ENCODE measurements at regions not wholly inside any gene's neighbourhood (a gene's known extent, or its start where the extent isn't known, plus 50 kb on each side); places are given as distances from the start of the nearest gene placed in this dataset.

DNA sequence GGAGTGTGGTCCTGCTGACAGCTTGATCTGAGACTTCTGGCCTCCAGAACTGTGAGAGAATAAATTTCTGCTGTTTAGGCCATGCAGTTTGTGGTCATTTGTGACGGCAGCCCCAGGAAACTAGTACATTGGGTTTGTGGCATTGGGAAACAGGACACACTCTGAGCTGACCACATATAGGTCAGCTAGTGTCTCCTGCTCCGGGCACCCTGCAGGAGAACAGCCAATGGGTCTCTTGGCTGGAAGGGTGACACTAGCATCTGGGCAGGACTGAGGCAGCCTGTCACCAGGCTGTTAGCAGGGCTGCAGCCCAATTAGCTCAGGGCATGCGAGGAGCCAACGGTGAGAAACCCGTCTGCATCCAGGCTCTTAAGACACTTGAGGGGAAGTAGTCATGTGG lies 83.2 kb downstream of the PITPNM2 start:
- TF ChIP-seq ZNF114 (CRISPR knock-in tag; IDR thresholded peaks at IDR 0.05) (no peak), CTCF (conservative IDR thresholded peaks at IDR 0.05; ENCODE audit: low read depth in 2 of 2) (no peak), EZH2 (IDR thresholded peaks at IDR 0.05; ENCODE audit: low read depth, unreplicated experiment) (no peak), JUNB (IDR thresholded peaks at IDR 0.05; ENCODE audit: unreplicated experiment) (no peak), CREB1 (CRISPR knock-in tag; IDR thresholded peaks at IDR 0.05; ENCODE audit: low read depth) (no peak), POLR2AphosphoS5 (IDR thresholded peaks at IDR 0.05; ENCODE audit: low read depth) (no peak), ZNF331 (CRISPR knock-in tag; IDR thresholded peaks at IDR 0.05; ENCODE audit: low read depth) (no peak), EZH2phosphoT487 (IDR thresholded peaks at IDR 0.05; ENCODE audit: unreplicated experiment) (no peak)
- TF ChIP-seq, protein P1, sequence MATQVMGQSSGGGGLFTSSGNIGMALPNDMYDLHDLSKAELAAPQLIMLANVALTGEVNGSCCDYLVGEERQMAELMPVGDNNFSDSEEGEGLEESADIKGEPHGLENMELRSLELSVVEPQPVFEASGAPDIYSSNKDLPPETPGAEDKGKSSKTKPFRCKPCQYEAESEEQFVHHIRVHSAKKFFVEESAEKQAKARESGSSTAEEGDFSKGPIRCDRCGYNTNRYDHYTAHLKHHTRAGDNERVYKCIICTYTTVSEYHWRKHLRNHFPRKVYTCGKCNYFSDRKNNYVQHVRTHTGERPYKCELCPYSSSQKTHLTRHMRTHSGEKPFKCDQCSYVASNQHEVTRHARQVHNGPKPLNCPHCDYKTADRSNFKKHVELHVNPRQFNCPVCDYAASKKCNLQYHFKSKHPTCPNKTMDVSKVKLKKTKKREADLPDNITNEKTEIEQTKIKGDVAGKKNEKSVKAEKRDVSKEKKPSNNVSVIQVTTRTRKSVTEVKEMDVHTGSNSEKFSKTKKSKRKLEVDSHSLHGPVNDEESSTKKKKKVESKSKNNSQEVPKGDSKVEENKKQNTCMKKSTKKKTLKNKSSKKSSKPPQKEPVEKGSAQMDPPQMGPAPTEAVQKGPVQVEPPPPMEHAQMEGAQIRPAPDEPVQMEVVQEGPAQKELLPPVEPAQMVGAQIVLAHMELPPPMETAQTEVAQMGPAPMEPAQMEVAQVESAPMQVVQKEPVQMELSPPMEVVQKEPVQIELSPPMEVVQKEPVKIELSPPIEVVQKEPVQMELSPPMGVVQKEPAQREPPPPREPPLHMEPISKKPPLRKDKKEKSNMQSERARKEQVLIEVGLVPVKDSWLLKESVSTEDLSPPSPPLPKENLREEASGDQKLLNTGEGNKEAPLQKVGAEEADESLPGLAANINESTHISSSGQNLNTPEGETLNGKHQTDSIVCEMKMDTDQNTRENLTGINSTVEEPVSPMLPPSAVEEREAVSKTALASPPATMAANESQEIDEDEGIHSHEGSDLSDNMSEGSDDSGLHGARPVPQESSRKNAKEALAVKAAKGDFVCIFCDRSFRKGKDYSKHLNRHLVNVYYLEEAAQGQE (IDR thresholded peaks at IDR 0.05; ENCODE audit: unreplicated experiment): no peak
- TF ChIP-seq, protein P2, sequence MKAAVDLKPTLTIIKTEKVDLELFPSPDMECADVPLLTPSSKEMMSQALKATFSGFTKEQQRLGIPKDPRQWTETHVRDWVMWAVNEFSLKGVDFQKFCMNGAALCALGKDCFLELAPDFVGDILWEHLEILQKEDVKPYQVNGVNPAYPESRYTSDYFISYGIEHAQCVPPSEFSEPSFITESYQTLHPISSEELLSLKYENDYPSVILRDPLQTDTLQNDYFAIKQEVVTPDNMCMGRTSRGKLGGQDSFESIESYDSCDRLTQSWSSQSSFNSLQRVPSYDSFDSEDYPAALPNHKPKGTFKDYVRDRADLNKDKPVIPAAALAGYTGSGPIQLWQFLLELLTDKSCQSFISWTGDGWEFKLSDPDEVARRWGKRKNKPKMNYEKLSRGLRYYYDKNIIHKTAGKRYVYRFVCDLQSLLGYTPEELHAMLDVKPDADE (IDR thresholded peaks at IDR 0.05): no peak
